ENCODE measurements at regions not wholly inside any gene's neighbourhood (a gene's known extent, or its start where the extent isn't known, plus 50 kb on each side); places are given as distances from the start of the nearest gene placed in this dataset.

DNA sequence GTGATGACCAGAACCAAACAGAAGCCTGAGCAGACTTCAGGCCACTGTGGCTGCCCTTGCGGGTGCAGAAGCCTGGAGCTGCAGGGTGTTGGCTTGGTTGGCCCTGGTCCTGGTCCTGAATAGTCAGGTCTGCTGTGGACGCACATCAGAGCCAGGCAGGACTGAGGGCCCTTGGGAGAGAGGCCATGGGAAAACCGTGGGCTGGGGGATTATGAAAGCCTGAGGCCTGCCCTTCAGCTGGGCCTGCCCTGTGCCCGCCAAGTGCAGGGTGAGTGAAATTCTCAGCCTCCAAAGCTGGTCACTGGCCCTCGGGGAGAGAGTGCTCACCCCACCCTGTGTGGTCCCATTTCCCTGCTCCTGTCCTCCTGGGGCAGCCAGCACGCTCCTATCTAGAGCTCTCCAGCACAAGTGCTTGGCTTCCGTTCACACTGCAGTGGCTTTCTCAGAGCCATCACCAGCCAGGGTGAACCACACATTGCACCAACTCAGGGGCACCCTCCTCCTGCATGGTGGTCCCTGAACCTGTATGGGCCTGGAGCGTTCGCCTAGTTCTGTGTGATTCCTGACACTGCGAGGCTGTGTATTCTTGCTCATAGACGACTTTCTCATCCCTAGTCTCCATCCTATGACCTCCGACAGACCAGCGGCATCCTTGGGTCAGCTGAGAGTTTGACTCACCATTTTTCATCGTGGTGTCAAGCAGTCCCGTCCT is 146.1 kb downstream of the TTLL2 start:
- Histone ChIP-seq H3K9me3 (no peaks in the 10 kb centered on the region), H3K27ac (no peak overlapping the region), H3K4me1 (peaks cover 0 to 11% (median 0%) of the 10 kb centered on the region in 4 donors), H3K36me3 (no peaks in the 10 kb centered on the region), H3K27me3 (no peaks in the 10 kb centered on the region), H3K4me3 (no peak overlapping the region)
- TF ChIP-seq POLR2A (IDR thresholded peaks at IDR 0.05) (no peak), EP300 (IDR thresholded peaks at IDR 0.05) (no peak)
- TF ChIP-seq, protein P1, sequence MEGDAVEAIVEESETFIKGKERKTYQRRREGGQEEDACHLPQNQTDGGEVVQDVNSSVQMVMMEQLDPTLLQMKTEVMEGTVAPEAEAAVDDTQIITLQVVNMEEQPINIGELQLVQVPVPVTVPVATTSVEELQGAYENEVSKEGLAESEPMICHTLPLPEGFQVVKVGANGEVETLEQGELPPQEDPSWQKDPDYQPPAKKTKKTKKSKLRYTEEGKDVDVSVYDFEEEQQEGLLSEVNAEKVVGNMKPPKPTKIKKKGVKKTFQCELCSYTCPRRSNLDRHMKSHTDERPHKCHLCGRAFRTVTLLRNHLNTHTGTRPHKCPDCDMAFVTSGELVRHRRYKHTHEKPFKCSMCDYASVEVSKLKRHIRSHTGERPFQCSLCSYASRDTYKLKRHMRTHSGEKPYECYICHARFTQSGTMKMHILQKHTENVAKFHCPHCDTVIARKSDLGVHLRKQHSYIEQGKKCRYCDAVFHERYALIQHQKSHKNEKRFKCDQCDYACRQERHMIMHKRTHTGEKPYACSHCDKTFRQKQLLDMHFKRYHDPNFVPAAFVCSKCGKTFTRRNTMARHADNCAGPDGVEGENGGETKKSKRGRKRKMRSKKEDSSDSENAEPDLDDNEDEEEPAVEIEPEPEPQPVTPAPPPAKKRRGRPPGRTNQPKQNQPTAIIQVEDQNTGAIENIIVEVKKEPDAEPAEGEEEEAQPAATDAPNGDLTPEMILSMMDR (IDR thresholded peaks at IDR 0.05) = no peak
- 88 to 90% methylated on average over 13 to 15 of the region's 15 CpGs for WGBS, 2 donors
- no peak for DNase-seq (ENCODE audit: low spot score in 2 of 2)

DNA sequence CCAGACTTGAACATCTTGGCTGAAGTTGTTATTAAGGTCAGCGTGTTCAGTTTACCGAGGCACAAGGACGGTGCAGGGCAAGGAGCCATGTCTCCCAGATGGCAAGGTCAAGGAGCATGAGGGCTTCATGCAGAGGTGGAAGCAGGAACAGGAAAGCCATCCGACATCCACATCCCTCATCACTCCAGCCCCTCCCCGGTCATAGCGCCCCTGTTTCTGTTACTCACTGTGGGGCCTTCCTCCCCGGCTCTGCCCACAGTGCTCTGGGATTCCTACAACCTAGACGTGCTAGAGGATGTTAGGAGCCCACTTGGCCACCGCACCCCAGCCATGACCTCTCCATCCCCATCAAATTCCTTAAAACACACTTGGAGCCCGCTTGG is 146.7 kb downstream of the TTLL2 start:
- no peak overlapping the region for H3K27ac ChIP-seq
- 95 to 96% methylated on average over 10 of the region's 10 CpGs for WGBS, 2 donors
- H3K4me3 ChIP-seq = no peak overlapping the region
- peaks cover 0 to 11% (median 0%) of the 10 kb centered on the region in 4 donors for H3K4me1 ChIP-seq
- TF ChIP-seq, protein P1 (IDR thresholded peaks at IDR 0.05) = no peak
- TF ChIP-seq POLR2A (IDR thresholded peaks at IDR 0.05) = no peak
- no peak for TF ChIP-seq EP300 (IDR thresholded peaks at IDR 0.05)
- no peaks in the 10 kb centered on the region for H3K27me3 ChIP-seq
- no peaks in the 10 kb centered on the region for H3K9me3 ChIP-seq
- no peak for DNase-seq (ENCODE audit: low spot score in 2 of 2)
- no peaks in the 10 kb centered on the region for H3K36me3 ChIP-seq

DNA sequence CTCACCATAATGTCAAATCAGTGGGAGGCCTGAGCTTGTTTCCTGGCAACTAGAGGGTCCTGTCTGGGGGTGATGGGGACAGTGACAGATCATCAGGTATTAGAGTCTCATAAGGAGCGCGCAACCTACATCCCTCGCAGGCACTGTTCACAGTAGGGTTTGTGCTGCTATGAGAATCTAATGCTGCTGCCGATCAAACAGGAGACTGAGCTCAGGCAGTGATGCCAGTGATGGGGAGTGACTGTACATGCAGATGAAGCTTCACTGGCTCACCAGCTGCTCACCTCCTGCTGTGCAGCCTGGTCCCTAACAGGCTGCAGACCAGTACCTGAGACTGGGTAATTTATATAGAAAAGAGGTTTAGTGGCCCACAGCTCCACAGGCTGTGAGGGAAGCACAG is 147.3 kb downstream of the TTLL2 start:
- peaks cover 0 to 11% (median 0%) of the 10 kb centered on the region in 4 donors for H3K4me1 ChIP-seq
- H3K27me3 ChIP-seq = no peaks in the 10 kb centered on the region
- H3K4me3 ChIP-seq = no peak overlapping the region
- no peaks in the 10 kb centered on the region for H3K9me3 ChIP-seq
- 92 to 95% methylated on average over 2 to 4 of the region's 4 CpGs for WGBS, 2 donors
- TF ChIP-seq EP300 (IDR thresholded peaks at IDR 0.05) (no peak), POLR2A (IDR thresholded peaks at IDR 0.05) (no peak)
- TF ChIP-seq, protein P1 (IDR thresholded peaks at IDR 0.05) = no peak
- no peaks in the 10 kb centered on the region for H3K36me3 ChIP-seq
- DNase-seq (ENCODE audit: low spot score in 2 of 2) = no peak
- H3K27ac ChIP-seq = no peak overlapping the region

DNA sequence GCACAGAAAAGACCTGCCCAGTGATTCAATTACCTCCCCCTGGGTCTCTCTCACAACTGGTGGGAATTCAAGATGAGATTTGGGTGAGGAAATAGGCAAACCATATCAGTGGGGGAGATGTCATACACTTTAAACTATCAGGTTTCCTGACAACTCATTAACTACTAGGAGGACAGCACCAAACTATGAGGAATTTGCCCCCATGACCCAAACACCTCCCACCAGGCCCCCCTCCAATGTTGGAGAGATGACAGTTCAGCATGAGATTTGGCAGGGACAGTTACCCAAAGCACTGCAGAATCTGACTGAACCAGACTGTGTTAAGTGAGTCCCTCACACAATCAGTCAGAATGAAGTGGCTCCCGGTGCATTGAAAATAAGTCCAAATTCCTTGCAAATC is 148.0 kb downstream of the TTLL2 start:
- Histone ChIP-seq H3K4me1 (peaks cover 0 to 11% (median 0%) of the 10 kb centered on the region in 4 donors), H3K27ac (no peak overlapping the region), H3K36me3 (no peaks in the 10 kb centered on the region), H3K4me3 (no peak overlapping the region), H3K9me3 (no peaks in the 10 kb centered on the region), H3K27me3 (no peaks in the 10 kb centered on the region)
- no peak for TF ChIP-seq POLR2A (IDR thresholded peaks at IDR 0.05)
- no peak for TF ChIP-seq EP300 (IDR thresholded peaks at IDR 0.05)
- TF ChIP-seq, protein P1 (IDR thresholded peaks at IDR 0.05) = no peak
- DNase-seq (ENCODE audit: low spot score in 2 of 2) = no peak
- WGBS, 2 donors = 70 to 93% methylated on average over 1 of the region's 1 CpG

DNA sequence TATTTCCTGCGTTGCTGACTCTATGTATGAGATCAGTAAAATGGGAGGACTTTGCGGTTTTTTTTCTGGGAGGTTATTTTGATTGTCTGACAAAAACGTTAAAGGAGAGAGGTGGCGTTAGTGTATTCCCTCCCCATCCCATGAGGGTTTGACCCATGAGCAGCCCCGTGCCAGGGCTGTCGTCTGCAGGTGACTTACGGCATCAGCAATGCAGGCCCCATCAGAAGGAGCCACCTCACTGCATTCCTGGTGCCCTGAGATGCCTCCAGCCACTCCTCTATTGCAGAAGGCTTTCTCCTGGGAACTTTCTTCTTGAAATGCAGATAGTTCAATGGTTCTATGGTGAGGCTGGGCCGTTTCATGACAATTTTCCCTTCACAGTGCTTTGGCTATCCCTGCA is 149.3 kb downstream of the TTLL2 start:
- no peaks in the 10 kb centered on the region for H3K27me3 ChIP-seq
- no peaks in the 10 kb centered on the region for H3K9me3 ChIP-seq
- peaks cover 0 to 12% (median 1%) of the 10 kb centered on the region in 4 donors for H3K4me1 ChIP-seq
- DNase-seq (ENCODE audit: low spot score in 2 of 2) = no peak
- TF ChIP-seq, protein P1 (IDR thresholded peaks at IDR 0.05) = no peak
- TF ChIP-seq EP300 (IDR thresholded peaks at IDR 0.05) (no peak), POLR2A (IDR thresholded peaks at IDR 0.05) (no peak)
- no peak overlapping the region for H3K4me3 ChIP-seq
- no peaks in the 10 kb centered on the region for H3K36me3 ChIP-seq
- WGBS, 2 donors = 80 to 84% methylated on average over 8 of the region's 8 CpGs
- no peak overlapping the region for H3K27ac ChIP-seq

Data from tibial nerve (tissue), 4 donors.